OCI-LY7 (cell line): ENCODE measurements at regions not wholly inside any gene's neighbourhood (a gene's known extent, or its start where the extent isn't known, plus 50 kb on each side); places are given as distances from the start of the nearest gene placed in this dataset.

Experiments
- BruUV-seq: library from RNA; stranded (reverse); fragments of 400-500 nt; replicated peaks from 2 replicates; lab custom pipeline; 2021; lab: Mats Ljungman, UMichigan
- CTCF ChIA-PET: fragments of 300-600 bp; sonication (Branson Sonifier 250); formaldehyde crosslinking; loops from one replicate; lab custom pipeline; 2022; ENCODE audit warnings: antibody characterized with exemption; ENCODE audit not compliant: unreplicated experiment; lab: Charles Lee
- POLR2A ChIA-PET: fragments of 300-600 bp; sonication (Branson Sonifier 250); formaldehyde crosslinking; loops from one replicate; lab custom pipeline; 2022; ENCODE audit warnings: antibody characterized with exemption; lab: Charles Lee
- DNase-seq: peaks from one replicate; pipeline ENCODE4 v3.0.0-alpha.2; 2015; ENCODE audit warnings: low spot score
- H2AFZ ChIP-seq: fragments of 200-600 bp; sonication (generic), shearing (Covaris generic); 2 replicates; pipeline ENCODE4 v1.6.1; 2014; ENCODE audit warnings: mild to moderate bottlenecking, antibody characterized with exemption, low read length, moderate library complexity
- H3K27ac ChIP-seq: fragments of 200-600 bp; sonication (generic); 2 replicates; pipeline ENCODE4 v1.5.1; 2014; ENCODE audit warnings: mixed run types, low read depth, mild to moderate bottlenecking, moderate library complexity, low read length, inconsistent platforms; ENCODE audit not compliant: poor library complexity, severe bottlenecking
- H3K36me3 ChIP-seq: fragments of 200-600 bp; sonication (generic); 2 replicates; pipeline ENCODE4 v1.6.1; 2014; ENCODE audit warnings: mild to moderate bottlenecking, antibody characterized with exemption, low read length, moderate library complexity, mixed read lengths; ENCODE audit not compliant: insufficient read depth
- H3K4me1 ChIP-seq: fragments of 200-600 bp; sonication (generic); 2 replicates; pipeline ENCODE4 v1.5.1; 2014; ENCODE audit warnings: mild to moderate bottlenecking, low read length; ENCODE audit not compliant: insufficient read depth, poor library complexity, severe bottlenecking
- H3K4me2 ChIP-seq: fragments of 200-600 bp; sonication (generic); 2 replicates; pipeline ENCODE4 v1.6.1; 2014; ENCODE audit warnings: mild to moderate bottlenecking, low read length
- H3K4me3 ChIP-seq: fragments of 200-600 bp; sonication (generic); 2 replicates; pipeline ENCODE4 v1.5.1; 2014; ENCODE audit warnings: mild to moderate bottlenecking, low read depth, low read length; ENCODE audit not compliant: poor library complexity, severe bottlenecking
- H3K79me2 ChIP-seq: fragments of 200-600 bp; sonication (generic); 2 replicates; pipeline ENCODE4 v1.6.1; 2016; ENCODE audit warnings: low read depth, mild to moderate bottlenecking, low read length, moderate library complexity, mixed read lengths; ENCODE audit not compliant: insufficient read depth
- H3K9me2 ChIP-seq: fragments of 200-600 bp; sonication (generic); 2 replicates; pipeline ENCODE4 v1.6.1; 2016; ENCODE audit warnings: mild to moderate bottlenecking, low read length, mixed read lengths; ENCODE audit not compliant: insufficient read depth
- H3K9me3 ChIP-seq: fragments of 200-600 bp; sonication (generic); 2 replicates; pipeline ENCODE4 v1.6.1; 2014; ENCODE audit warnings: mild to moderate bottlenecking, mixed run types, low read length, mixed read lengths
- H4K20me1 ChIP-seq: fragments of 200-600 bp; sonication (generic); 2 replicates; pipeline ENCODE4 v1.6.1; 2014; ENCODE audit warnings: mild to moderate bottlenecking, antibody characterized with exemption, low read length, moderate library complexity, mixed read lengths; ENCODE audit not compliant: insufficient read depth
- CTCF ChIP-seq: fragments of 200-600 bp; sonication (generic); conservative IDR thresholded peaks from 2 replicates; pipeline ENCODE4 v1.5.1; 2014; ENCODE audit warnings: mild to moderate bottlenecking, antibody characterized with exemption, low read length, moderate library complexity, mixed read lengths
- EZH2phosphoT487 ChIP-seq: fragments of 200-600 bp; sonication (generic); IDR thresholded peaks from 2 replicates; pipeline ENCODE4 v1.6.1; 2018; ENCODE audit warnings: low read depth, borderline replicate concordance, mild to moderate bottlenecking, mixed run types, antibody characterized with exemption, low read length, moderate library complexity, mixed read lengths
- intact Hi-C: fragments of 100-400 bp; cut with micrococcal nuclease; formaldehyde crosslinking; loops from one replicate; pipeline ENCODE4 v1.10.0; 2022; ENCODE audit not compliant: unreplicated experiment

- H3K79me2 ChIP-seq, result no peaks in the 10 kb centered on the region
- H3K27ac ChIP-seq, result no peak overlapping the region
- no peaks in the 10 kb centered on the region for H3K9me3 ChIP-seq
- no peak overlapping the region for H3K4me2 ChIP-seq
- CTCF ChIA-PET, result no interaction called here
- no peaks in the 10 kb centered on the region for H3K9me2 ChIP-seq
- no peaks in the 10 kb centered on the region for H3K36me3 ChIP-seq
- H3K4me3 ChIP-seq, result no peak overlapping the region
- no peaks in the 10 kb centered on the region for H3K4me1 ChIP-seq
- POLR2A ChIA-PET, result no interaction called here
- H2AFZ ChIP-seq, result no peak overlapping the region
- DNase-seq, result no peak
- H4K20me1 ChIP-seq, result no peaks in the 10 kb centered on the region
- intact Hi-C loops, result no loop called here
- BruUV-seq, result no TSS peak
- TF ChIP-seq EZH2phosphoT487, result no peak
- TF ChIP-seq CTCF, result no peak
Measured at GRCh38 chr4:27668001-27668400, 807.4 kb downstream of the STIM2 start.

- H3K9me3 ChIP-seq, result no peaks in the 10 kb centered on the region
- H3K27ac ChIP-seq, result no peak overlapping the region
- H3K4me2 ChIP-seq, result no peak overlapping the region
- no peaks in the 10 kb centered on the region for H3K36me3 ChIP-seq
- no peaks in the 10 kb centered on the region for H3K4me1 ChIP-seq
- TF ChIP-seq EZH2phosphoT487 (no peak), CTCF (no peak)
- H3K9me2 ChIP-seq, result no peaks in the 10 kb centered on the region
- intact Hi-C loops, result no loop called here
- no TSS peak for BruUV-seq
- POLR2A ChIA-PET, result no interaction called here
- DNase-seq, result no peak
- no peak overlapping the region for H2AFZ ChIP-seq
- no peak overlapping the region for H3K4me3 ChIP-seq
- no peaks in the 10 kb centered on the region for H4K20me1 ChIP-seq
- CTCF ChIA-PET, result no interaction called here
- H3K79me2 ChIP-seq, result no peaks in the 10 kb centered on the region
Measured at GRCh38 chr4:27678027-27678426, 817.4 kb downstream of the STIM2 start.

GRCh38 chr4:27684610-27685011 is 824.0 kb downstream of the STIM2 start:
- Histone ChIP-seq H3K4me1 (no peaks in the 10 kb centered on the region), H3K9me2 (no peaks in the 10 kb centered on the region), H3K4me3 (no peak overlapping the region), H3K9me3 (no peaks in the 10 kb centered on the region), H3K4me2 (no peak overlapping the region), H3K27ac (no peak overlapping the region), H4K20me1 (no peaks in the 10 kb centered on the region), H3K36me3 (no peaks in the 10 kb centered on the region), H3K79me2 (no peaks in the 10 kb centered on the region), H2AFZ (no peak overlapping the region)
- no TSS peak for BruUV-seq
- no peak for TF ChIP-seq EZH2phosphoT487
- peak; percentile 84 for TF ChIP-seq CTCF
- DNase-seq, result peak; percentile 51
- POLR2A ChIA-PET, result interaction anchor here (0.6 kb wide), 1 partner anchor 31 kb away, joined by 3 read pairs; no protein-coding TSS in a partner anchor
- CTCF ChIA-PET, result interaction anchor here (0.6 kb wide), 1 partner anchor 430 kb away, joined by 3 read pairs; no protein-coding TSS in a partner anchor
- intact Hi-C loops, result no loop called here
